Breast epithelium (tissue), 3 donors: ENCODE measurements at regions not wholly inside any gene's neighbourhood (a gene's known extent, or its start where the extent isn't known, plus 50 kb on each side); places are given as distances from the start of the nearest gene placed in this dataset.

Source experiments
- CTCF ChIP-seq, 3 donors: fragments of 450-650 bp; IDR thresholded peaks; one replicate each; pipeline ENCODE4 v1.5.1; 2016 to 2017; ENCODE audit warnings: antibody characterized with exemption in 3 of 3, mild to moderate bottlenecking in 3 of 3, moderate library complexity in 3 of 3
- POLR2A ChIP-seq: fragments of 450-650 bp; IDR thresholded peaks from one replicate; pipeline ENCODE4 v1.6.1; 2016; ENCODE audit warnings: antibody characterized with exemption, mild to moderate bottlenecking, moderate library complexity

GRCh38 chr13:55654243-55654642 lies 1486.5 kb upstream of the PRR20A start:
- TF ChIP-seq CTCF (IDR thresholded peaks at IDR 0.05) (no peak), POLR2A (no peak)
